A549 (cell line): ENCODE measurements at regions not wholly inside any gene's neighbourhood (a gene's known extent, or its start where the extent isn't known, plus 50 kb on each side); places are given as distances from the start of the nearest gene placed in this dataset.
"Not testable (repeated sequence)": the region's sequence is repeated elsewhere in the genome, so short reads cannot be mapped to it uniquely, and the experiment has no call there.

Source experiments
- ATAC-seq, 2 experiments: fragments of 200-7000 bp in 1 of 2; fragments of >200 bp in 1 of 2; cut with Nextera tagmentation in 1 of 2; cut with Tn5 transposase in 1 of 2; 3 replicates each; pipeline versions ENCODE4 v1.8.0 to v1.9.1; 2018 to 2020; ENCODE audit warnings: mild to moderate bottlenecking in 1 of 2, moderate library complexity in 1 of 2
- CTCF ChIA-PET: fragments of 300-600 bp; sonication (Branson Sonifier 250); formaldehyde crosslinking; extraction: SDS; loops from one replicate; lab custom pipeline; 2021; ENCODE audit warnings: antibody characterized with exemption, inconsistent platforms; lab: Yijun Ruan, JAX
- POLR2A ChIA-PET: fragments of 350-600 bp; formaldehyde crosslinking; extraction: SDS; loops from one replicate; lab custom pipeline; 2021; ENCODE audit warnings: antibody characterized with exemption, inconsistent platforms; lab: Yijun Ruan, JAX
- DNase-seq, 2 experiments: peaks; one replicate each; pipeline versions ENCODE4 v3.0.0 to v3.0.0-alpha.2; 2011 to 2016; ENCODE audit warnings: low read depth in 1 of 2, low spot score in 1 of 2
- FAIRE-seq: peaks from 2 replicates; lab custom pipeline; 2011; peaks lifted over from hg19 to GRCh38; lab: Jason Lieb, UNC
- H3K27ac ChIP-seq, 2 experiments: fragments of >200 bp; sonication (Bioruptor Twin); formaldehyde crosslinking; 3 replicates each; pipeline ENCODE4 v1.5.1; 2016 to 2017
- H3K4me1 ChIP-seq: fragments of >200 bp; sonication (Bioruptor Twin); formaldehyde crosslinking; 3 replicates; pipeline ENCODE4 v1.6.1; 2016
- H3K4me2 ChIP-seq: fragments of >200 bp; sonication (Bioruptor Twin); formaldehyde crosslinking; 3 replicates; pipeline ENCODE4 v1.6.1; 2016
- H3K4me3 ChIP-seq: fragments of >200 bp; sonication (Bioruptor Twin); formaldehyde crosslinking; 3 replicates; pipeline ENCODE4 v1.5.1; 2016
- H3K9me3 ChIP-seq: fragments of >200 bp; sonication (Bioruptor Twin); formaldehyde crosslinking; 3 replicates; pipeline ENCODE4 v1.6.1; 2016
- CBX2 ChIP-seq: fragments of 200-600 bp; sonication (generic); IDR thresholded peaks from 2 replicates; pipeline ENCODE4 v1.6.1; 2016; ENCODE audit warnings: low read depth, mild to moderate bottlenecking, borderline replicate concordance
- CHD2 ChIP-seq: fragments of 150-350 bp; IDR thresholded peaks from 2 replicates; pipeline ENCODE4 v1.6.1; 2014; ENCODE audit warnings: low read length; ENCODE audit not compliant: partially characterized antibody
- EHF ChIP-seq: fragments of 250-450 bp; sonication (Bioruptor Pico); IDR thresholded peaks from 2 replicates; pipeline ENCODE4 v1.5.0; 2020; ENCODE audit warnings: mild to moderate bottlenecking
- EP300 ChIP-seq, 2 experiments: fragments of >200 bp; sonication (Bioruptor Twin); formaldehyde crosslinking; IDR thresholded peaks; 2 replicates in 1 of 2; 3 replicates in 1 of 2; pipeline ENCODE4 v1.6.1; 2016 to 2017
- FOXS1 ChIP-seq: fragments of 250-450 bp; sonication (Bioruptor Pico); IDR thresholded peaks from 2 replicates; pipeline ENCODE4 v1.5.0; 2020; ENCODE audit warnings: mild to moderate bottlenecking, moderate library complexity
- HDAC2 ChIP-seq: fragments of 200-600 bp; sonication (generic); IDR thresholded peaks from 2 replicates; pipeline ENCODE4 v1.6.1; 2016
- HOXA7 ChIP-seq: fragments of 250-450 bp; sonication (Bioruptor Pico); IDR thresholded peaks from 2 replicates; pipeline ENCODE4 v1.5.0; 2020; ENCODE audit warnings: mild to moderate bottlenecking, moderate library complexity
- KDM1A ChIP-seq: fragments of 200-600 bp; sonication (generic); IDR thresholded peaks from 2 replicates; pipeline ENCODE4 v1.6.1; 2016; ENCODE audit warnings: low read depth, mild to moderate bottlenecking
- MAFK ChIP-seq: fragments of 450-650 bp; IDR thresholded peaks from 2 replicates; pipeline ENCODE4 v1.6.1; 2014; ENCODE audit not compliant: partially characterized antibody
- MYC ChIP-seq: IDR thresholded peaks from 2 replicates; pipeline ENCODE4 v1.6.1; 2012; ENCODE audit warnings: mild to moderate bottlenecking, inconsistent platforms, low read length, improper control_type of control experiment, borderline replicate concordance
- NPAS2 ChIP-seq: fragments of 250-450 bp; sonication (Bioruptor Pico); IDR thresholded peaks from 2 replicates; pipeline ENCODE4 v1.8.0; 2022; ENCODE audit warnings: mild to moderate bottlenecking, moderate library complexity, borderline replicate concordance
- POLR2AphosphoS2 ChIP-seq: conservative IDR thresholded peaks from 2 replicates; pipeline ENCODE4 v1.6.1; 2012; ENCODE audit warnings: low read length, improper control_type of control experiment, inconsistent platforms
- RAD21 ChIP-seq, 2 experiments: fragments of >200 bp in 1 of 2; sonication (Bioruptor Twin) in 1 of 2; formaldehyde crosslinking in 1 of 2; IDR thresholded peaks in 1 of 2; conservative IDR thresholded peaks in 1 of 2; 2 replicates in 1 of 2; 3 replicates in 1 of 2; pipeline ENCODE4 v1.6.1; 2012 to 2018; ENCODE audit warnings: inconsistent platforms in 1 of 2
- RARB ChIP-seq: fragments of 250-450 bp; sonication (Bioruptor Pico); IDR thresholded peaks from 2 replicates; pipeline ENCODE4 v1.8.0; 2021; ENCODE audit warnings: mild to moderate bottlenecking, moderate library complexity
- RCOR1 ChIP-seq: fragments of 150-350 bp; IDR thresholded peaks from 2 replicates; pipeline ENCODE4 v1.6.1; 2014; ENCODE audit warnings: antibody characterized with exemption, low read length, low read depth
- TFCP2L1 ChIP-seq: fragments of 250-450 bp; sonication (Bioruptor Pico); IDR thresholded peaks from 2 replicates; pipeline ENCODE4 v1.5.0; 2021; ENCODE audit warnings: mild to moderate bottlenecking
- TP53 ChIP-seq: fragments of 250-450 bp; sonication (Bioruptor Pico); IDR thresholded peaks from 2 replicates; pipeline ENCODE4 v1.5.0; 2021; ENCODE audit warnings: mild to moderate bottlenecking, moderate library complexity
- ZFP36 ChIP-seq: fragments of 450-650 bp; IDR thresholded peaks from 2 replicates; pipeline ENCODE4 v1.6.1; 2014; ENCODE audit warnings: borderline replicate concordance; ENCODE audit not compliant: partially characterized antibody
- WGBS: methylation state at CpG from one replicate; pipeline ENCODE4 v1.1.6; 2017; ENCODE audit errors: missing lambda C conversion rate; 5-methylcytosine and 5-hydroxymethylcytosine counted together
- TF ChIP-seq, protein P1 (sequence below): fragments of >200 bp; sonication (Bioruptor Twin); formaldehyde crosslinking; IDR thresholded peaks from 3 replicates; pipeline ENCODE4 v1.5.1; 2016
- TF ChIP-seq, protein P2 (sequence below): fragments of 250-450 bp; sonication (Bioruptor Pico); IDR thresholded peaks from 2 replicates; pipeline ENCODE4 v1.5.0; 2020; ENCODE audit warnings: low read depth, mild to moderate bottlenecking, moderate library complexity
- TF ChIP-seq, protein P3 (sequence below): IDR thresholded peaks from 2 replicates; pipeline ENCODE4 v1.6.1; 2012; ENCODE audit warnings: low read depth, borderline replicate concordance
- TF ChIP-seq, protein P4 (sequence below): fragments of >200 bp; sonication (Bioruptor Twin); formaldehyde crosslinking; IDR thresholded peaks from 3 replicates; pipeline ENCODE4 v1.6.1; 2016
- TF ChIP-seq, protein P5 (sequence below): fragments of 200-600 bp; sonication (generic); IDR thresholded peaks from 2 replicates; pipeline ENCODE4 v1.6.1; 2016; ENCODE audit warnings: antibody characterized with exemption, mild to moderate bottlenecking, moderate library complexity

DNA sequence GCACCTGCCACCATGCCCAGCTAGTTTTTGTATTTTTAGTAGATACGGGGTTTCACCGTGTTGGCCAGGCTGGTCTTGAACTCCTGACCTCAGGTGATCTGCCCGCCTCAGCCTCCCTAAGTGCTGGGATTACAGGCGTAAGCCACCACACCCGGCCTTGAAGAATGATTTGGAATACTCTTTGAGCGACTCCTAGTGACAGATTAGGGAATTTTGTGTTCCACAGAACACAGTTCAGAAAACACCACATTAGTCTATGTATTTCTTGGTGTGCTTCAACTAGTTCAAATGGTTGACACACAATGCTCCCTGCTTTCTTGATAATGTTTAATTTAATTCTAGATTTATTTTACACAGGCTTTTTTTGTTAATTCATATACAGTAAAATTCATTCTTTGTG lies 67.2 kb downstream of the ID4 start:
- ATAC-seq, H3K4me1 ChIP-seq, H3K4me3 ChIP-seq, POLR2A ChIA-PET, FAIRE-seq, H3K4me2 ChIP-seq, H3K9me3 ChIP-seq, H3K27ac ChIP-seq: not testable (repeated sequence)
- peak in 1 of 2 experiments; percentile 25; a peak in 1 of 5 replicates for TF ChIP-seq RAD21 (conservative IDR thresholded peaks at IDR 0.05 in 1 of 2, IDR thresholded peaks at IDR 0.05 in 1 of 2)
- TF ChIP-seq, protein P1, sequence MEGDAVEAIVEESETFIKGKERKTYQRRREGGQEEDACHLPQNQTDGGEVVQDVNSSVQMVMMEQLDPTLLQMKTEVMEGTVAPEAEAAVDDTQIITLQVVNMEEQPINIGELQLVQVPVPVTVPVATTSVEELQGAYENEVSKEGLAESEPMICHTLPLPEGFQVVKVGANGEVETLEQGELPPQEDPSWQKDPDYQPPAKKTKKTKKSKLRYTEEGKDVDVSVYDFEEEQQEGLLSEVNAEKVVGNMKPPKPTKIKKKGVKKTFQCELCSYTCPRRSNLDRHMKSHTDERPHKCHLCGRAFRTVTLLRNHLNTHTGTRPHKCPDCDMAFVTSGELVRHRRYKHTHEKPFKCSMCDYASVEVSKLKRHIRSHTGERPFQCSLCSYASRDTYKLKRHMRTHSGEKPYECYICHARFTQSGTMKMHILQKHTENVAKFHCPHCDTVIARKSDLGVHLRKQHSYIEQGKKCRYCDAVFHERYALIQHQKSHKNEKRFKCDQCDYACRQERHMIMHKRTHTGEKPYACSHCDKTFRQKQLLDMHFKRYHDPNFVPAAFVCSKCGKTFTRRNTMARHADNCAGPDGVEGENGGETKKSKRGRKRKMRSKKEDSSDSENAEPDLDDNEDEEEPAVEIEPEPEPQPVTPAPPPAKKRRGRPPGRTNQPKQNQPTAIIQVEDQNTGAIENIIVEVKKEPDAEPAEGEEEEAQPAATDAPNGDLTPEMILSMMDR: peak; percentile 7; the same call in 1 of the 3 replicates
- peak in 1 of 2 experiments; percentile 9 for DNase-seq
- CTCF ChIA-PET: interaction anchor here (0.7 kb wide), 1 partner anchor 34 kb away, joined by 5 read pairs; no protein-coding TSS in a partner anchor
- 38% methylated on average over 6 of the region's 6 CpGs for whole genome bisulfite sequencing

DNA sequence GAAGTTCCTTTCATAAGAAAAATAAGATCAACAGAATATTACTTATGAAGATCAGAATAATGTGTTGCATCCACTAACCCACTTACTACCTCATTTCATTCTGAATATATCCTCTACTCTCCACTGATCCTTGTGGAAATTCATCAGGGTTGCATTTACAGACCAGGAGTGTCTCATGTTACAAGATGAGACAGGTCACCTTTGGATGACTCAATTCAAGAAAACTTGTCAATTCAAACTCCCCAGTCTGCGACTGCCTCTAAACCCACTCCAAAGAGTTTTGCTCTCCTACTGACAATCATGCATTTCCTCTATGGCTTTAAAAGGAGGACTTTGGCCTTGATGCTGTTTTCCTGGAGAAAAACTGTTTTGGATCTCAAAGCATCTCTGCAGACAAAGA lies 68.4 kb downstream of the ID4 start:
- no peak for FAIRE-seq
- Histone ChIP-seq H3K27ac (no peak overlapping the region), H3K4me3 (no peak overlapping the region), H3K4me2 (no peak overlapping the region), H3K9me3 (no peaks in the 10 kb centered on the region), H3K4me1 (no peaks in the 10 kb centered on the region)
- CTCF ChIA-PET: no interaction called here
- no peak for ATAC-seq
- TF ChIP-seq MAFK (no peak), TFCP2L1 (CRISPR knock-in tag) (no peak), HDAC2 (no peak)
- DNase-seq: no peak
- 18% methylated on average over 1 of the region's 1 CpG for WGBS
- POLR2A ChIA-PET: no interaction called here

DNA sequence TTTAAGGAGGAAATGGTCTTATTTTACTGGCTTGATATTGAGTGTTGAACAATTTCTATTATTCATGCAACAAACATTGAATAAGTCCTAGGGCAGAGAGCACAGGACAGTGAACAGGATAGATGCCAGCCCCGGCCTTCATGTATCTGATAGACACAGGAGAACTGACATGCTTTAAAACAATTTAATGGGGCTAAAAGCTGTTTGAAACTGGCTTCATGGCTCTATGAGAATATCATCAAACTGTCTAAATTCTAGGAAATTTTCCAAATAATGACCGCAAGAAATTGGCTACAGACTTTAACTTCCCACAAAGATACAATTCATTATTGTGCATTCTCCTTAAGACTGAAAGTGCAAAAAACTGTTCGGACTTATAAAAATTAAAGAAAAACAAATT lies 69.0 kb downstream of the ID4 start:
- ChIA-PET POLR2A (no interaction called here), CTCF (no interaction called here)
- no peak overlapping the region for H3K4me3 ChIP-seq
- no peak for DNase-seq
- no peaks in the 10 kb centered on the region for H3K9me3 ChIP-seq
- no peak overlapping the region for H3K27ac ChIP-seq
- ATAC-seq: no peak
- FAIRE-seq: no peak
- TF ChIP-seq RCOR1: no peak
- TF ChIP-seq ZFP36: no peak
- TF ChIP-seq EP300 (IDR thresholded peaks at IDR 0.05): no peak
- TF ChIP-seq, protein P2, sequence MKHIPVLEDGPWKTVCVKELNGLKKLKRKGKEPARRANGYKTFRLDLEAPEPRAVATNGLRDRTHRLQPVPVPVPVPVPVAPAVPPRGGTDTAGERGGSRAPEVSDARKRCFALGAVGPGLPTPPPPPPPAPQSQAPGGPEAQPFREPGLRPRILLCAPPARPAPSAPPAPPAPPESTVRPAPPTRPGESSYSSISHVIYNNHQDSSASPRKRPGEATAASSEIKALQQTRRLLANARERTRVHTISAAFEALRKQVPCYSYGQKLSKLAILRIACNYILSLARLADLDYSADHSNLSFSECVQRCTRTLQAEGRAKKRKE: no peak
- no peak for TF ChIP-seq KDM1A
- no peak for TF ChIP-seq RARB
- no peak for TF ChIP-seq FOXS1
- no peak for TF ChIP-seq POLR2AphosphoS2
- TF ChIP-seq, protein P3, sequence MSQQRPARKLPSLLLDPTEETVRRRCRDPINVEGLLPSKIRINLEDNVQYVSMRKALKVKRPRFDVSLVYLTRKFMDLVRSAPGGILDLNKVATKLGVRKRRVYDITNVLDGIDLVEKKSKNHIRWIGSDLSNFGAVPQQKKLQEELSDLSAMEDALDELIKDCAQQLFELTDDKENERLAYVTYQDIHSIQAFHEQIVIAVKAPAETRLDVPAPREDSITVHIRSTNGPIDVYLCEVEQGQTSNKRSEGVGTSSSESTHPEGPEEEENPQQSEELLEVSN: no peak
- no peaks in the 10 kb centered on the region for H3K4me1 ChIP-seq
- H3K4me2 ChIP-seq: no peak overlapping the region
- WGBS: 71% methylated on average over 3 of the region's 3 CpGs

DNA sequence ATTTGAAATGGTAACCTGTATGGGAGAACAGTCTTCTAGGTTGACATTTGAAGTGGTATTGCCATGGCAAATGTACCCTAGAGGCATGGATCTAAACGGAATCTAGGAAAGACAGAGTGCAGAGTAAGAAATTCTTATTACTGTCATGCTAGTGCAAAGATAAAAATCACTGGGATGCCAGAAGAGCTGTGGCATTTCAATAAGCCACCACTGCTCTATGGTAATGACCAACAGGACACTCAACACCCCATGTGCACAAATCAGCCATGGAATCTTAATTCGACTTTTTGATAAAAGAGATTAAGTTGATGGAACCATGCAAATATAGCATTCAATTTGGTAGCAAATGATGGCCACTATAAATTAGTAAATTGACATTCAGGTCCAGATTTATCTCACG lies 74.1 kb downstream of the ID4 start:
- ATAC-seq (no peak), FAIRE-seq (no peak), DNase-seq (no peak)
- Histone ChIP-seq H3K4me1 (no peaks in the 10 kb centered on the region), H3K9me3 (no peaks in the 10 kb centered on the region), H3K27ac (no peak overlapping the region), H3K4me2 (no peak overlapping the region), H3K4me3 (no peak overlapping the region)
- CTCF ChIA-PET: no interaction called here
- POLR2A ChIA-PET: no interaction called here
- 13% methylated on average over 3 of the region's 3 CpGs for WGBS
- TF ChIP-seq POLR2AphosphoS2: no peak
- no peak for TF ChIP-seq TP53
- TF ChIP-seq TFCP2L1 (CRISPR knock-in tag): no peak
- no peak for TF ChIP-seq HDAC2
- no peak for TF ChIP-seq MYC
- no peak for TF ChIP-seq HOXA7 (CRISPR knock-in tag)
- no peak for TF ChIP-seq CHD2
- TF ChIP-seq EHF (CRISPR knock-in tag): no peak
- TF ChIP-seq, protein P4, sequence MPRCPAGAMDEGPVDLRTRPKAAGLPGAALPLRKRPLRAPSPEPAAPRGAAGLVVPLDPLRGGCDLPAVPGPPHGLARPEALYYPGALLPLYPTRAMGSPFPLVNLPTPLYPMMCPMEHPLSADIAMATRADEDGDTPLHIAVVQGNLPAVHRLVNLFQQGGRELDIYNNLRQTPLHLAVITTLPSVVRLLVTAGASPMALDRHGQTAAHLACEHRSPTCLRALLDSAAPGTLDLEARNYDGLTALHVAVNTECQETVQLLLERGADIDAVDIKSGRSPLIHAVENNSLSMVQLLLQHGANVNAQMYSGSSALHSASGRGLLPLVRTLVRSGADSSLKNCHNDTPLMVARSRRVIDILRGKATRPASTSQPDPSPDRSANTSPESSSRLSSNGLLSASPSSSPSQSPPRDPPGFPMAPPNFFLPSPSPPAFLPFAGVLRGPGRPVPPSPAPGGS: no peak
- TF ChIP-seq NPAS2 (CRISPR knock-in tag): no peak
- TF ChIP-seq, protein P5, sequence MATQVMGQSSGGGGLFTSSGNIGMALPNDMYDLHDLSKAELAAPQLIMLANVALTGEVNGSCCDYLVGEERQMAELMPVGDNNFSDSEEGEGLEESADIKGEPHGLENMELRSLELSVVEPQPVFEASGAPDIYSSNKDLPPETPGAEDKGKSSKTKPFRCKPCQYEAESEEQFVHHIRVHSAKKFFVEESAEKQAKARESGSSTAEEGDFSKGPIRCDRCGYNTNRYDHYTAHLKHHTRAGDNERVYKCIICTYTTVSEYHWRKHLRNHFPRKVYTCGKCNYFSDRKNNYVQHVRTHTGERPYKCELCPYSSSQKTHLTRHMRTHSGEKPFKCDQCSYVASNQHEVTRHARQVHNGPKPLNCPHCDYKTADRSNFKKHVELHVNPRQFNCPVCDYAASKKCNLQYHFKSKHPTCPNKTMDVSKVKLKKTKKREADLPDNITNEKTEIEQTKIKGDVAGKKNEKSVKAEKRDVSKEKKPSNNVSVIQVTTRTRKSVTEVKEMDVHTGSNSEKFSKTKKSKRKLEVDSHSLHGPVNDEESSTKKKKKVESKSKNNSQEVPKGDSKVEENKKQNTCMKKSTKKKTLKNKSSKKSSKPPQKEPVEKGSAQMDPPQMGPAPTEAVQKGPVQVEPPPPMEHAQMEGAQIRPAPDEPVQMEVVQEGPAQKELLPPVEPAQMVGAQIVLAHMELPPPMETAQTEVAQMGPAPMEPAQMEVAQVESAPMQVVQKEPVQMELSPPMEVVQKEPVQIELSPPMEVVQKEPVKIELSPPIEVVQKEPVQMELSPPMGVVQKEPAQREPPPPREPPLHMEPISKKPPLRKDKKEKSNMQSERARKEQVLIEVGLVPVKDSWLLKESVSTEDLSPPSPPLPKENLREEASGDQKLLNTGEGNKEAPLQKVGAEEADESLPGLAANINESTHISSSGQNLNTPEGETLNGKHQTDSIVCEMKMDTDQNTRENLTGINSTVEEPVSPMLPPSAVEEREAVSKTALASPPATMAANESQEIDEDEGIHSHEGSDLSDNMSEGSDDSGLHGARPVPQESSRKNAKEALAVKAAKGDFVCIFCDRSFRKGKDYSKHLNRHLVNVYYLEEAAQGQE: no peak
- no peak for TF ChIP-seq RAD21 (conservative IDR thresholded peaks at IDR 0.05 in 1 of 2, IDR thresholded peaks at IDR 0.05 in 1 of 2)
- TF ChIP-seq CBX2: no peak
